VCaP (cell line): ENCODE measurements at regions not wholly inside any gene's neighbourhood (a gene's known extent, or its start where the extent isn't known, plus 50 kb on each side); places are given as distances from the start of the nearest gene placed in this dataset.

Experiments used
- H3K27ac ChIP-seq: fragments of 450-650 bp; 2 replicates; pipeline ENCODE4 v1.5.1; 2017
- CTCF ChIP-seq: fragments of 450-650 bp; conservative IDR thresholded peaks from 2 replicates; pipeline ENCODE4 v1.5.1; 2017; ENCODE audit warnings: mild to moderate bottlenecking, moderate library complexity

GRCh38 chr6:92545861-92546260, 873.5 kb downstream of the EPHA7 start:
- H3K27ac ChIP-seq, result no peak overlapping the region
- TF ChIP-seq CTCF, result no peak

GRCh38 chr6:92541448-92542060, 877.8 kb downstream of the EPHA7 start:
- no peak for TF ChIP-seq CTCF
- no peak overlapping the region for H3K27ac ChIP-seq

- no peak for TF ChIP-seq CTCF
These were observed 880.4 kb downstream of the EPHA7 start for GRCh38 chr6:92538926-92539325.

GRCh38 chr6:92538275-92538674, 881.1 kb downstream of the EPHA7 start:
- no peak for TF ChIP-seq CTCF
- H3K27ac ChIP-seq, result no peak overlapping the region

More at GRCh38 chr6:92538926-92539325, 880.4 kb downstream of the EPHA7 start:
- no peak overlapping the region for H3K27ac ChIP-seq

- no peak for TF ChIP-seq CTCF
- H3K27ac ChIP-seq, result no peak overlapping the region
These were observed 885.2 kb downstream of the EPHA7 start for GRCh38 chr6:92534109-92534508.

GRCh38 chr6:92522589-92522988, 896.8 kb downstream of the EPHA7 start:
- no peak for TF ChIP-seq CTCF
- H3K27ac ChIP-seq, result no peak overlapping the region

- no peak for TF ChIP-seq CTCF
- no peak overlapping the region for H3K27ac ChIP-seq
These were observed 897.8 kb downstream of the EPHA7 start for GRCh38 chr6:92521553-92521952.
